ENCODE measurements at regions not wholly inside any gene's neighbourhood (a gene's known extent, or its start where the extent isn't known, plus 50 kb on each side); places are given as distances from the start of the nearest gene placed in this dataset.

GRCh38 chr12:9349888-9350885, 142.0 kb upstream of the PZP start:
- no peak overlapping the region for H3K4me3 ChIP-seq (ENCODE audit: low read length)
- peaks cover 7% of the 10 kb centered on the region for H3K9me3 ChIP-seq (ENCODE audit: control insufficient read depth, low read depth, low read length)
- H3K27me3 ChIP-seq (ENCODE audit: control insufficient read depth, insufficient read depth, low read length) = no peaks in the 10 kb centered on the region
- DNase-seq = no peak
- no peak overlapping the region for H3K27ac ChIP-seq (ENCODE audit: low read length)
- H3K36me3 ChIP-seq (ENCODE audit: control insufficient read depth, insufficient read depth, low read length) = no peaks in the 10 kb centered on the region
- no peaks in the 10 kb centered on the region for H3K4me1 ChIP-seq (ENCODE audit: control insufficient read depth, insufficient read depth, low read length)
- WGBS (ENCODE audit: insufficient coverage, low lambda C conversion rate) = 86% methylated on average over 1 of the region's 16 CpGs

GRCh38 chr12:9348906-9349518, 140.8 kb upstream of the PZP start:
- Histone ChIP-seq H3K9me3 (ENCODE audit: control insufficient read depth, low read depth, low read length) (peaks cover 7% of the 10 kb centered on the region), H3K27ac (ENCODE audit: low read length) (no peak overlapping the region), H3K36me3 (ENCODE audit: control insufficient read depth, insufficient read depth, low read length) (no peaks in the 10 kb centered on the region), H3K4me1 (ENCODE audit: control insufficient read depth, insufficient read depth, low read length) (no peaks in the 10 kb centered on the region), H3K27me3 (ENCODE audit: control insufficient read depth, insufficient read depth, low read length) (no peaks in the 10 kb centered on the region), H3K4me3 (ENCODE audit: low read length) (no peak overlapping the region)
- WGBS (ENCODE audit: insufficient coverage, low lambda C conversion rate) = no CpG with 5 or more reads among the region's 29 CpGs
- no peak for DNase-seq

GRCh38 chr12:9347328-9348127, 139.3 kb upstream of the PZP start:
- Histone ChIP-seq H3K4me1 (ENCODE audit: control insufficient read depth, insufficient read depth, low read length) (no peaks in the 10 kb centered on the region), H3K9me3 (ENCODE audit: control insufficient read depth, low read depth, low read length) (no peaks in the 10 kb centered on the region), H3K36me3 (ENCODE audit: control insufficient read depth, insufficient read depth, low read length) (no peaks in the 10 kb centered on the region), H3K27ac (ENCODE audit: low read length) (no peak overlapping the region), H3K4me3 (ENCODE audit: low read length) (no peak overlapping the region), H3K27me3 (ENCODE audit: control insufficient read depth, insufficient read depth, low read length) (no peaks in the 10 kb centered on the region)
- DNase-seq = no peak
- WGBS (ENCODE audit: insufficient coverage, low lambda C conversion rate) = 67% methylated on average over 2 of the region's 5 CpGs

- no peaks in the 10 kb centered on the region for H3K36me3 ChIP-seq (ENCODE audit: control insufficient read depth, insufficient read depth, low read length)
- no peak overlapping the region for H3K27ac ChIP-seq (ENCODE audit: low read length)
- no peak overlapping the region for H3K4me3 ChIP-seq (ENCODE audit: low read length)
- no peaks in the 10 kb centered on the region for H3K4me1 ChIP-seq (ENCODE audit: control insufficient read depth, insufficient read depth, low read length)
- no CpG with 5 or more reads among the region's 5 CpGs for WGBS (ENCODE audit: insufficient coverage, low lambda C conversion rate)
- H3K9me3 ChIP-seq (ENCODE audit: control insufficient read depth, low read depth, low read length) = no peaks in the 10 kb centered on the region
- no peak for DNase-seq
- H3K27me3 ChIP-seq (ENCODE audit: control insufficient read depth, insufficient read depth, low read length) = no peaks in the 10 kb centered on the region
Measured at GRCh38 chr12:9346866-9347327, 138.7 kb upstream of the PZP start.

GRCh38 chr12:9345171-9345570, 137.0 kb upstream of the PZP start:
- H3K9me3 ChIP-seq (ENCODE audit: control insufficient read depth, low read depth, low read length) = no peaks in the 10 kb centered on the region
- H3K27me3 ChIP-seq (ENCODE audit: control insufficient read depth, insufficient read depth, low read length) = no peaks in the 10 kb centered on the region
- no peak overlapping the region for H3K4me3 ChIP-seq (ENCODE audit: low read length)
- DNase-seq = no peak
- H3K4me1 ChIP-seq (ENCODE audit: control insufficient read depth, insufficient read depth, low read length) = no peaks in the 10 kb centered on the region
- no peaks in the 10 kb centered on the region for H3K36me3 ChIP-seq (ENCODE audit: control insufficient read depth, insufficient read depth, low read length)
- no peak overlapping the region for H3K27ac ChIP-seq (ENCODE audit: low read length)

- Histone ChIP-seq H3K9me3 (ENCODE audit: control insufficient read depth, low read depth, low read length) (no peaks in the 10 kb centered on the region), H3K27me3 (ENCODE audit: control insufficient read depth, insufficient read depth, low read length) (no peaks in the 10 kb centered on the region), H3K27ac (ENCODE audit: low read length) (no peak overlapping the region), H3K4me1 (ENCODE audit: control insufficient read depth, insufficient read depth, low read length) (no peaks in the 10 kb centered on the region), H3K36me3 (ENCODE audit: control insufficient read depth, insufficient read depth, low read length) (no peaks in the 10 kb centered on the region), H3K4me3 (ENCODE audit: low read length) (no peak overlapping the region)
- WGBS (ENCODE audit: insufficient coverage, low lambda C conversion rate) = no CpG with 5 or more reads among the region's 2 CpGs
- no peak for DNase-seq
Measured at GRCh38 chr12:9344541-9344940, 136.3 kb upstream of the PZP start.

- Histone ChIP-seq H3K4me1 (ENCODE audit: control insufficient read depth, insufficient read depth, low read length) (no peaks in the 10 kb centered on the region), H3K27me3 (ENCODE audit: control insufficient read depth, insufficient read depth, low read length) (no peaks in the 10 kb centered on the region), H3K4me3 (ENCODE audit: low read length) (no peak overlapping the region), H3K27ac (ENCODE audit: low read length) (no peak overlapping the region), H3K9me3 (ENCODE audit: control insufficient read depth, low read depth, low read length) (no peaks in the 10 kb centered on the region), H3K36me3 (ENCODE audit: control insufficient read depth, insufficient read depth, low read length) (no peaks in the 10 kb centered on the region)
- no CpG with 5 or more reads among the region's 3 CpGs for WGBS (ENCODE audit: insufficient coverage, low lambda C conversion rate)
- DNase-seq = no peak
Measured at GRCh38 chr12:9343731-9344130, 135.5 kb upstream of the PZP start.

- DNase-seq = no peak
- WGBS (ENCODE audit: insufficient coverage, low lambda C conversion rate) = no CpG with 5 or more reads among the region's 3 CpGs
- H3K4me1 ChIP-seq (ENCODE audit: control insufficient read depth, insufficient read depth, low read length) = no peaks in the 10 kb centered on the region
- no peaks in the 10 kb centered on the region for H3K27me3 ChIP-seq (ENCODE audit: control insufficient read depth, insufficient read depth, low read length)
- no peak overlapping the region for H3K4me3 ChIP-seq (ENCODE audit: low read length)
- H3K9me3 ChIP-seq (ENCODE audit: control insufficient read depth, low read depth, low read length) = no peaks in the 10 kb centered on the region
- H3K36me3 ChIP-seq (ENCODE audit: control insufficient read depth, insufficient read depth, low read length) = no peaks in the 10 kb centered on the region
- H3K27ac ChIP-seq (ENCODE audit: low read length) = no peak overlapping the region
Measured at GRCh38 chr12:9342614-9343353, 134.6 kb upstream of the PZP start.

- Histone ChIP-seq H3K27ac (ENCODE audit: low read length) (no peak overlapping the region), H3K9me3 (ENCODE audit: control insufficient read depth, low read depth, low read length) (peaks cover 4% of the 10 kb centered on the region), H3K4me1 (ENCODE audit: control insufficient read depth, insufficient read depth, low read length) (peaks cover under 1% of the 10 kb centered on the region), H3K4me3 (ENCODE audit: low read length) (no peak overlapping the region), H3K36me3 (ENCODE audit: control insufficient read depth, insufficient read depth, low read length) (no peaks in the 10 kb centered on the region), H3K27me3 (ENCODE audit: control insufficient read depth, insufficient read depth, low read length) (no peaks in the 10 kb centered on the region)
- DNase-seq = no peak
- no CpG with 5 or more reads among the region's 2 CpGs for WGBS (ENCODE audit: insufficient coverage, low lambda C conversion rate)
Measured at GRCh38 chr12:9341260-9341585, 133.0 kb upstream of the PZP start.

All from large intestine (tissue), 3 donors.